ENCODE measurements at regions not wholly inside any gene's neighbourhood (a gene's known extent, or its start where the extent isn't known, plus 50 kb on each side); places are given as distances from the start of the nearest gene placed in this dataset.

DNA sequence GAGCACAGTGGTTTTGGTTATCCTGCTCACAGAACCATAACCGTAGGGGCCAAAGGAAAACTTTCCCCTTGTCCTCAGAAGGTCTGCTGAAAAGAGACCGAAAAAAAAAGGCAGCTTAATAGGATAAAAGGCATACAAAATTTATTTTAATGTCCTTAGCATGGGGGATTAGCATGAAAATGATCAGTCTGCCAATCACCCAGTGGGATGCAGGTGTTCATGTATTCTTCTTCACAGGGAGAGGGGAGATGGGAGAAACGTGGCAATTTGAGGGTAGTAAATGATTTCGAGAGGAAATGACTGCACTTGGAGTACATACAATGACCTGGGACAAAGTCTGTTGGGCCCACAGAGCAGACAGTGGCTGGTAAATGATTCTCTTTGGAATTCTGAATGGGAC is 194.0 kb downstream of the AJAP1 start:
- in situ Hi-C loops (cut with MboI; ENCODE audit: low sequenced_read_pairs) = no loop called here

DNA sequence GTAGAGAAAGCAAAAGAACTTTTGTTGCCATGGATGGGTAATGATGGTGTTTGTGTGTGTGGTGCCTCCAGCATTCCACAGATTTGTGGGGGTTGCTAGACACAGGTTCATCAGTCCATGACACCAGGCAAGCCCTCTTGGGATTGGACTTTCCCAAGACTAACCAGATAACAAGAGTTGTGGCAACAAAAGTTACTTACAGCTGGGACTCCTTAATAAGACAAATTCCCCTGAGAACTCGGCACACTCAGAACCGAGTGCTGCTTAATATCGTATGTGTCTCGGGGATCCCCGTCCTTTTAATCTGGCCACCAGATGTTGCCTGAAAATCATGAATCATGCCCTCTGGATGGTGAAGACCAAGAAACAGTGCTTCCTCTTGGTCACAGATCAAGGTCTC is 193.3 kb downstream of the AJAP1 start:
- in situ Hi-C loops (cut with MboI; ENCODE audit: low sequenced_read_pairs) = no loop called here
